T-helper 9 cell (primary cell): ENCODE measurements at regions not wholly inside any gene's neighbourhood (a gene's known extent, or its start where the extent isn't known, plus 50 kb on each side); places are given as distances from the start of the nearest gene placed in this dataset.
"Not testable (repeated sequence)": the region's sequence is repeated elsewhere in the genome, so short reads cannot be mapped to it uniquely, and the experiment has no call there.

Experiments used
- DNase-seq: peaks from one replicate; pipeline ENCODE4 v3.0.0-alpha.2; 2020

GRCh38 chr14:22233377-22233776 lies 355.6 kb downstream of the DAD1 start:
- no peak for DNase-seq

GRCh38 chr14:22232933-22233332 lies 356.1 kb downstream of the DAD1 start:
- DNase-seq: no peak

- no peak for DNase-seq
Measured at GRCh38 chr14:22232486-22232885, 356.5 kb downstream of the DAD1 start.

GRCh38 chr14:22231018-22231417 lies 358.0 kb downstream of the DAD1 start:
- no peak for DNase-seq

GRCh38 chr14:22230517-22230916 lies 358.5 kb downstream of the DAD1 start:
- DNase-seq: no peak

- no peak for DNase-seq
Measured at GRCh38 chr14:22227084-22227483, 361.9 kb downstream of the DAD1 start.

- no peak for DNase-seq
Measured at GRCh38 chr14:22226381-22226780, 362.6 kb downstream of the DAD1 start.

- no peak for DNase-seq
Measured at GRCh38 chr14:22225516-22226140, 363.4 kb downstream of the DAD1 start.

GRCh38 chr14:22221508-22221907 lies 367.5 kb downstream of the DAD1 start:
- no peak for DNase-seq

GRCh38 chr14:22220427-22220826 lies 368.6 kb downstream of the DAD1 start:
- DNase-seq: no peak

GRCh38 chr14:22218728-22219127 lies 370.3 kb downstream of the DAD1 start:
- DNase-seq: no peak

GRCh38 chr14:22213120-22213519 lies 375.9 kb downstream of the DAD1 start:
- DNase-seq: no peak

GRCh38 chr14:22210906-22211305 lies 378.1 kb downstream of the DAD1 start:
- no peak for DNase-seq

- no peak for DNase-seq
Measured at GRCh38 chr14:22210026-22210425, 379.0 kb downstream of the DAD1 start.

- no peak for DNase-seq
Measured at GRCh38 chr14:22203036-22203435, 386.0 kb downstream of the DAD1 start.

GRCh38 chr14:22202313-22202712 lies 386.7 kb downstream of the DAD1 start:
- DNase-seq: no peak

GRCh38 chr14:22200977-22201605 lies 387.9 kb downstream of the DAD1 start:
- no peak for DNase-seq

GRCh38 chr14:22200131-22200530 lies 388.9 kb downstream of the DAD1 start:
- DNase-seq: not testable (repeated sequence)

- no peak for DNase-seq
Measured at GRCh38 chr14:22194664-22195063, 394.4 kb downstream of the DAD1 start.

- DNase-seq: no peak
Measured at GRCh38 chr14:22190411-22191191, 398.4 kb downstream of the DAD1 start.

- no peak for DNase-seq
Measured at GRCh38 chr14:22189881-22190280, 399.1 kb downstream of the DAD1 start.

- DNase-seq: no peak
Measured at GRCh38 chr14:22188318-22188717, 400.7 kb downstream of the DAD1 start.

GRCh38 chr14:22185789-22186188 lies 403.2 kb downstream of the DAD1 start:
- no peak for DNase-seq

GRCh38 chr14:22185191-22185590 lies 403.8 kb downstream of the DAD1 start:
- DNase-seq: no peak
